ENCODE measurements at regions not wholly inside any gene's neighbourhood (a gene's known extent, or its start where the extent isn't known, plus 50 kb on each side); places are given as distances from the start of the nearest gene placed in this dataset.

DNA sequence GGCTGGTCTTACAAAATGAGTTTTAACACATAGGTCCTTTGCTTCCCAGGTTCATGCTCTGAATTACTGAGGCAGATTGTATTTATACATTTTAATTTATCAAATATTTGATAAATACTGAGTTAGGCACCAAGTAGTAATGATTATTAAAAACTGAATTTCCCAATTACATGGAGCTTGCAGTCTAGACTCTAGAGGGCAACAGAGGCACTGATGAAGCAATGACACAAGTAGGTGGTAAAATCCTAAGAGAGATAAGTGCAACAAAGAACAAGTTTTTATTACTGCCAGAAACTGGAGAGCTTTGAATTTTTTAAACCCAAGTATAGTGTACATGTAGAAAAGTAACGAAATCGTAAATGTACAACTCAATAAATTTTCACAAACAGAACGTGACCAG lies 406.2 kb upstream of the RARB start:
- DNase-seq, result no peak

GRCh38 chr3:25023876-25024275 lies 404.2 kb upstream of the RARB start:
- DNase-seq, result no peak

DNA sequence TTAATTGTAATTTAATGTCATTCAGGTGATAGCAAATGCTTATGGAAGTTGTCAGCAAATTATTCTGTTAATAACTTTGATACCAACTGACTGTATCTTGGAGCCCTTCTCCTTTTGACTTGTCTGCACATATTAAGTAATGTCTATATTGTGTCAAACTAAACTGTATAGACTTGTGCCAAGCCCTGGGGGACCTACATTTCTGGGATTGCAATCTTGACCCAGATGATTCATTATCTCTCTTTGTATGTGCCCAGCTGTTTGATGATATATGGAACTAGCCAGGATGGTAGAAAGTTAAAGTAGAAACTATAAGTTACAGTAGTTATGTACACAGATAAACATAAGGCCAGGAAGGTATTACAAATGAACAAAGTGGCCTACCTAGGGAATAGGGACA lies 402.8 kb upstream of the RARB start:
- no peak for DNase-seq

- DNase-seq, result peak; percentile 72
Observed at GRCh38 chr3:25027650-25028049, 400.4 kb upstream of the RARB start.

DNA sequence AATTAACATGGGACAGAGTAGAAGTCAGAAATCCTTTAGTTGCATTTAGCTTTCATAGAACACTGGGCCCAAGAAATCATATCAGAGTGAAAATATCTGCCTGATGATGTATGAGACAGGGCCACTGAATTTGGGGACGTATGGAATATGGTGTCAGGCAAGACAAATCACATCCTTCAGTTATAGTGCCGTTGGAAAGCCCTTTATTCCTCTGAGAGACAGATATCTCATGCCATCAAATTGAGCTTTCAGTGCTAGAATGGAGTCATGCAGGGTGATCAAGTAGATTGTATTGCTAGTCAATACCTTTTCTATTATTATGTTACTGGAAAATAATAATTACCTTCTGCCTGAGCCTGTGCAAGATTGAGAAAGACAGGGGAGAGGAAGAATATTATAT lies 398.2 kb upstream of the RARB start:
- no peak for DNase-seq

- no peak for DNase-seq
Observed at GRCh38 chr3:25032344-25032743, 395.7 kb upstream of the RARB start.

DNA sequence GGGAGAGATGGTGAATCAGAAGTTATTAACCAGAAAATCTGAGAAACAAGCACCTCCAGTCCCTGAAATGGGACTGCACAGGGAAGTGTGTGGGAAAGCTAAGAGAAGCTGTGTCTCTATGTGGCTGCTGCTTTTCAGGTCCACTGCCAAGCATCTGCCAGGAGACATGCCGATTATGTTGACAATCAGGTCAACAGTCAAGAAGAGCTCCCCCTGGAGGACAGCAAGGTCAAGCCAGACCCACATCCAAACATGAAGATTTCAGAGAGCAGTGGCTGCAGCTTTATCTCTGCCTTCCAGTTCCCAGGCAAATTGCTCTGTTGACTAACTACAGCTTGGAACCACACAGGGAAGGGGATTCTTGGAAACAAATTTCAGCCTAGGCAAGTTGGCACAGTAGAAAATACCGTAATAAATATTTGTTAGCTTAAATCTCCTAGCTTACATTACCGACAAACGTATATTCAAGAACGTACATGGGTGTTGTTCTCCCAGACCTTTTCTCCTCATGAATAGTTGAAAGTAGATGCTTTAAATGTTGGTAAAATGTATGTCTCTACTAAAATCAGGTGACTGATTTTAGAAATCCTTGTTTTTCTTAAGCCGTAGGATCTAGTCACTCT lies 394.5 kb upstream of the RARB start:
- DNase-seq, result no peak

GRCh38 chr3:25035526-25035925 lies 392.5 kb upstream of the RARB start:
- DNase-seq, result no peak

GRCh38 chr3:25036633-25037032 lies 391.4 kb upstream of the RARB start:
- DNase-seq, result no peak

GRCh38 chr3:25037049-25037547 lies 391.0 kb upstream of the RARB start:
- no peak for DNase-seq

DNA sequence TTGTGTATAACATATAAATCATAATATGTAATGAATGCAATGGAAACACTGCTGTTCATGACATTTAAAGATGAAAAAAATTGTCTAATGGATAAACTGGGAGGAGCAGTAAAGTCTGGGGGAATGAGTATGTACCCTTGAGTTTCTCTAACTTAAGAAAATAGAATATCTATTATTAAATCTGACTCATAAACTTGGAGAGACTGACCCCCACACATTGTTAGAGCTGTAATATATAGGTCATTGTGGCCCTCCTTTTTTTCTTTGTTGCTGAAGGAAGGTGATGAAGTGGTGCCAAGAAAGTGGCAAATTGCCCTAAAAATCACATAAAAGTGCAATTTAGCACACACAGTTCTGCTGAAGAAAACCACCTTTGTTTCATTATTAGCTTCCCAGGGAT lies 389.8 kb upstream of the RARB start:
- no peak for DNase-seq

DNA sequence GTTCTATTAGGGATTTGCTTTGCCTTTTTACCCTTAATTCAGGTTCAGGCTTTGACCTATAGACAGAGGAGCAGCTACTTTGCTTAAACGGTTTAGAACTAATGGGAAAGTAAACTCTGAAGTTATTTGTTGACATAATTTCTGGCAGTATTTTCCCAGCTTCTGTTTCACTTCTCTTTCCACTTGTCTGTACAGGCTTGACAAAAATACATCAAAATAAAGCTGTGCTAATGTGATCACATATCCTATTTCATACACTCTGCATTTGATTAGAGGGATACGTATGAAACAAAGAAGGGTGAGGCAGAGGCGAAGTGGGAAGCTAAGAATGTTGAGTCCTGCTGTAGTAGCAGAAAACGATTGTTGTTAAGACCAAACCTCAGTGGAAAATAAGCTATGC lies 389.1 kb upstream of the RARB start:
- DNase-seq, result no peak

- no peak for DNase-seq
Observed at GRCh38 chr3:25040748-25041147, 387.3 kb upstream of the RARB start.

DNA sequence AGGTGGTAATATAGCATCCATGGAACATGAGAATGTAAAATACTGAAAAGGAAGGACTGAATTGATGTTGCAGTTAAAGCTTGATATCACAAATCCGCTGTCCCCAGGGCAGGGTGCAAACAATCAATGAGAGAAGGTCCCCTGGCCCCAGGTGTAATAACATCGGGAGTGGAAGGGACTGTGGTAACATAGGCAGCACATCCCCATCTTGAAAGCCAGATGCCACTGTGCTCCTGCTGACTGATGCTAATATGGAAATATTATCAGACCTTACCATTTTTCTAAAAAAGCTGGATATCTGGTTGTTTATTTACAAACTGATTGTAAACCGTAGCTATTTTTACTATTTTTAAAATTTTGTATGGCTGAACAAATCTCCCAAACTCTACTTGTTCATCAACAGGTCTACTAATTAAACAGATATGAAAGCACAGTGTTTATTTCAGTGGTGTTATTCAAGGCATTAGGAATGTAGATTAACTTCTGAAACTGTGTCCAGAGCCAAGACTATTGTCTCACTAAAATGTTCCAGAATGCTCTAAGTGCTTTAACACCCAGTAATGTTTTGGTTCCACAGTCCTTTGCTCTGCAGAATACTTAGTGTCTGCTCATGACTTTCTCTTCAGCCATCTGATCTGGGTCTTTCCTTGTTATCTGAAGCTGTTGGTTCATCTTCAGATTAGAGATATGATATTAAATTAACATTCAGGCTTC lies 386.0 kb upstream of the RARB start:
- no peak for DNase-seq

GRCh38 chr3:25043177-25043576 lies 384.9 kb upstream of the RARB start:
- DNase-seq, result no peak

- DNase-seq, result peak; percentile 24
Observed at GRCh38 chr3:25043749-25044148, 384.3 kb upstream of the RARB start.

- DNase-seq, result no peak
Observed at GRCh38 chr3:25044762-25045710, 383.0 kb upstream of the RARB start.

DNA sequence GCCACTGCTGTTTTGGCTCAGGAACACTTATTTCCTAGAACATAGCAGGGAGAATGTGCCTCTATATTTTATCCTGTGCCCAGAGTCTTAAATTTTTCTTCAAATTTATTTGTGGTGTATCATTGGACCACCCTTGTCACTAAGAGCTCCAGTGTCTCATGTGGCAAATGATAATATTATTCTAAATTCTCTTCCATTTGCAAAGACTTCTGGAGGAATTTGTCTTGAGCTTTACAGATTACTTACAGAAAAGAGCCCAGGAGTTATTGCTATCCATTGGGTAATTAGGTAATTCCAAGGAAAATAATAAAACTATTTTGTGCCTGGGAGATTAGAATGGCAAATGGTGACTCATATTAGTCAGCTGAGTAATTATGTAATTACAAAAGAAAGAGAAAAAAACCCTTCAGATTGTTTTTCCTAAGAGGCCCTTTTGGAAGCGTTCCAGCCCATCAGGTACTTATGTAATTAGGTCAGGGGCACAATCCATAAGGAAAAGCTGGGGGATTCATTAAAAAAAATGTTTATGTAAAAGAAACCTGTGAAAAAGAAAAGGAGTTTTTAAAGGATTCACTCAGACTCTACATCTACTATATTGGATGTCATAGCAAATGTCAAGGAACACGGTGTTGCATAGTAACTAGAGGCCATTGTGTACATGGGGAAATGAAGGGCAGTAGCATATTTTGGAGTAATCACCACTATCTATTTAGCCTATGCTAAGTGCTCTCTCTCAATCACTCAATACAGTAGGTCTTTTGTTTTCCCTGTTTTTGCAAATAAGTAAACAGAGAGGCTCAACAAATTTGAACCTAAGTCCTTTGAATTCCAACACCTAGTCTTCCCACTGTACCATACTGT lies 380.9 kb upstream of the RARB start:
- no peak for DNase-seq

DNA sequence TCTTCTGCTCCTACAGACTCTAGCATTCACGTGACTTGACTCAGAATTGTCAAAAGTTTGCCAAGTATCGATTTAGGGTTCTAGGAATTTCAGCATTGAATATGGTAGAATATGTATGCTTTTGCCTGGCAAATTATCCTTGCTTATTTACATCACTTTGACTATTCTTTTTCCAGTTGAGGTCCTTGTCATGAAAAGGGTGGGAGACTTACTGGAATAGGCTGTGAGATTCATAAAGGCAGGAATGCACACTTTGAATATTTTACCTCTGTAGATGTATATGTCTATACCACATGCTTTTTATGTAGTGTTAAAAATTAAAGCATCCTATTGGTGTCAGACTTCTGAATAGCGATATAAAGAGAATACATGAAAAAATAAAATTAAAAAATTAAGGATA lies 378.8 kb upstream of the RARB start:
- no peak for DNase-seq

- DNase-seq, result no peak
Observed at GRCh38 chr3:25053360-25053759, 374.7 kb upstream of the RARB start.

- DNase-seq, result no peak
Observed at GRCh38 chr3:25056036-25056755, 371.9 kb upstream of the RARB start.

DNA sequence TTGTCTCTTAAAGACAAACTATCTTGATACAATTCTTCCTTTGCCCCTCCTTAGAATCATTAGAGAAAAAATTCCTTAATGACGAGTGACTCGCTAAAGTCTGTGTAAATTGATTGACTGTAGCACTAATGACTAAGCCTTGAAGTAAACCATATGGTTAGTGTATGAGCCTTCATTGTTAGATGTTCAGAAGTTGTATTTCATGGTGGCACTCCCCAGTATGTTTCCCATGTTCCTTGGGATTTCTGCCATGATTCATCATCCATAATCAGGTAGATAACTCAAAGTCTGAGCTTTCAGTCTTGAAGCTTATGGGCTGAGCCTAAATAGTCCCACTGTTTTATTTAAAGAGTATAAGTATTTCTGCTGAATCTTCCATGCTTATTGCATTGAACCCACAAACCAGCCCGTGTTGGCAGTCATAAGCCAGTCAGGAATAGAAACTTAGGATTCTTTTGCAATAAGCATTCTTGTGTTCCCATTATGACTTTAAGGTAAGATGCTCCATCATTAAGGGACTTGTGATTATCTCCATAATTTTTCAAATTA lies 371.2 kb upstream of the RARB start:
- no peak for DNase-seq
